GM23338 (cell line): ENCODE measurements at regions not wholly inside any gene's neighbourhood (a gene's known extent, or its start where the extent isn't known, plus 50 kb on each side); places are given as distances from the start of the nearest gene placed in this dataset.

ENCODE experiments used
- ATAC-seq: fragments of 200-7000 bp; cut with Tn5 transposase; 3 replicates; pipeline ENCODE4 v1.9.1; 2020
- DNase-seq: peaks from one replicate; pipeline ENCODE4 v3.0.0-alpha.2; 2015; ENCODE audit warnings: low spot score
- H2AFZ ChIP-seq: fragments of 200-600 bp; sonication (generic); 2 replicates; pipeline ENCODE4 v1.8.0; 2016; ENCODE audit warnings: antibody characterized with exemption, mild to moderate bottlenecking, moderate library complexity
- H3F3A ChIP-seq: fragments of 200-600 bp; sonication (generic); replicated peaks from 2 replicates; pipeline ENCODE4 v1.8.0; 2017; ENCODE audit warnings: antibody characterized with exemption, mixed run types, low read depth
- H3K27ac ChIP-seq: fragments of 200-600 bp; sonication (generic); 2 replicates; pipeline ENCODE4 v1.6.1; 2016; ENCODE audit warnings: low read depth
- H3K27me3 ChIP-seq: fragments of 200-600 bp; sonication (generic); 2 replicates; pipeline ENCODE4 v1.8.0; 2016; ENCODE audit warnings: mild to moderate bottlenecking, mixed run types, moderate library complexity; ENCODE audit not compliant: insufficient read depth
- H3K36me3 ChIP-seq: fragments of 200-600 bp; sonication (generic); 2 replicates; pipeline ENCODE4 v1.8.0; 2016; ENCODE audit warnings: mild to moderate bottlenecking; ENCODE audit not compliant: insufficient read depth
- H3K4me1 ChIP-seq: fragments of 200-600 bp; sonication (generic); 2 replicates; pipeline ENCODE4 v1.8.0; 2016; ENCODE audit warnings: mild to moderate bottlenecking, moderate library complexity; ENCODE audit not compliant: insufficient read depth
- H3K4me2 ChIP-seq: fragments of 200-600 bp; sonication (generic); 2 replicates; pipeline ENCODE4 v1.7.1; 2017; ENCODE audit warnings: mixed run types
- H3K4me3 ChIP-seq: fragments of 200-600 bp; sonication (generic); 2 replicates; pipeline ENCODE4 v1.6.1; 2016; ENCODE audit warnings: mixed run types
- H3K79me2 ChIP-seq: fragments of 200-600 bp; sonication (generic); replicated peaks from 2 replicates; pipeline ENCODE4 v1.8.0; 2017; ENCODE audit warnings: mild to moderate bottlenecking; ENCODE audit not compliant: insufficient read depth
- H3K9me2 ChIP-seq: fragments of 200-600 bp; sonication (generic); 2 replicates; pipeline ENCODE4 v1.8.0; 2017; ENCODE audit not compliant: insufficient read depth
- H4K20me1 ChIP-seq: fragments of 200-600 bp; sonication (generic); replicated peaks from 2 replicates; pipeline ENCODE4 v1.8.0; 2017; ENCODE audit warnings: mild to moderate bottlenecking; ENCODE audit not compliant: insufficient read depth
- H3K27ac Mint-ChIP-seq: 2 replicates; pipeline ENCODE4 v1.8.0; 2020; ENCODE audit warnings: inconsistent platforms, mild to moderate bottlenecking, moderate library complexity, mixed read lengths
- H3K27me3 Mint-ChIP-seq: 3 replicates; pipeline ENCODE4 v1.8.0; 2022; ENCODE audit warnings: low read depth, mild to moderate bottlenecking, moderate library complexity, mixed read lengths, inconsistent platforms; ENCODE audit not compliant: insufficient read depth, poor library complexity
- H3K36me3 Mint-ChIP-seq: 3 replicates; pipeline ENCODE4 v1.8.0; 2021; ENCODE audit warnings: low read depth, mild to moderate bottlenecking, inconsistent platforms, moderate library complexity, mixed read lengths
- H3K4me1 Mint-ChIP-seq: 3 replicates; pipeline ENCODE4 v1.8.0; 2020; ENCODE audit warnings: mild to moderate bottlenecking, inconsistent platforms, mixed read lengths
- H3K4me3 Mint-ChIP-seq: 3 replicates; pipeline ENCODE4 v1.8.0; 2021; ENCODE audit warnings: moderate library complexity, mild to moderate bottlenecking, inconsistent platforms, mixed read lengths
- H3K9me3 Mint-ChIP-seq: 3 replicates; pipeline ENCODE4 v1.8.0; 2020; ENCODE audit warnings: moderate library complexity, mild to moderate bottlenecking, inconsistent platforms, mixed read lengths
- STAT1 ChIP-seq: IDR thresholded peaks from one replicate; pipeline ENCODE4 v1.6.1; 2016; ENCODE audit warnings: antibody characterized with exemption; ENCODE audit not compliant: unreplicated experiment
- TF ChIP-seq, protein P1 (sequence below), 2 experiments: fragments of 200-600 bp in 1 of 2; sonication (generic) in 1 of 2; conservative IDR thresholded peaks; 2 replicates each; pipeline versions ENCODE4 v1.5.1 to v1.6.1; 2016 to 2017; ENCODE audit warnings: antibody characterized with exemption in 2 of 2, low read depth in 2 of 2, mild to moderate bottlenecking in 2 of 2, moderate library complexity in 1 of 2
- TF ChIP-seq, protein P2 (sequence below): IDR thresholded peaks from one replicate; pipeline ENCODE4 v1.6.1; 2018; ENCODE audit warnings: antibody characterized with exemption; ENCODE audit not compliant: unreplicated experiment
- TF ChIP-seq, protein P3 (sequence below): fragments of 250-450 bp; sonication (Bioruptor Pico); IDR thresholded peaks from 2 replicates; pipeline ENCODE4 v1.5.0; 2020; ENCODE audit warnings: mild to moderate bottlenecking, moderate library complexity

DNA sequence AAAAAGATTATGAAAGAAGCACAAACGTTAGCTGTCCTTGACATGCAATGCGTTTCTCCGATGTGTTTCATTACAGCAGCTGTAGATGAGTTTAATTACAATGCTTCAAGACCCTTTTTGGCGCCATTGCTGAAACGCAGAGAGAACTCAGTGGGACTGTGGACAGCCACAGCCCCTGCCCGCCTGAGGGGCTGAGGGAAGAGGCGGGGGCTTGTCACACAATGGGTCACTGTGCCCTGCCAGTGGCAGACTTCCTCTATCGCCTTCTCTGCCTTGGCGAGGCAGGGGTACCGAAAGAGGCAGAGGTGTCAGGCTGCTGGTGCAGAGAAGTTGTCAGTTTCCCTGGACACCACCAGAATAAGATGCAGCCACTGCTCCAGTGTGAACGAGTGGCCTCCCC lies 252.0 kb downstream of the NR2F2 start:
- no peak overlapping the region for H2AFZ ChIP-seq
- H4K20me1 ChIP-seq, result no peaks in the 10 kb centered on the region
- no peak overlapping the region for H3K27ac ChIP-seq
- H3F3A ChIP-seq, result no peaks in the 10 kb centered on the region
- H3K79me2 ChIP-seq, result no peaks in the 10 kb centered on the region
- H3K9me3 Mint-ChIP-seq, result no peaks in the 10 kb centered on the region
- H3K27me3 ChIP-seq, result no peaks in the 10 kb centered on the region
- H3K36me3 ChIP-seq, result no peaks in the 10 kb centered on the region
- H3K4me1 Mint-ChIP-seq, result peaks cover 33% of the 10 kb centered on the region
- H3K27ac Mint-ChIP-seq, result no peak overlapping the region
- TF ChIP-seq, protein P1, sequence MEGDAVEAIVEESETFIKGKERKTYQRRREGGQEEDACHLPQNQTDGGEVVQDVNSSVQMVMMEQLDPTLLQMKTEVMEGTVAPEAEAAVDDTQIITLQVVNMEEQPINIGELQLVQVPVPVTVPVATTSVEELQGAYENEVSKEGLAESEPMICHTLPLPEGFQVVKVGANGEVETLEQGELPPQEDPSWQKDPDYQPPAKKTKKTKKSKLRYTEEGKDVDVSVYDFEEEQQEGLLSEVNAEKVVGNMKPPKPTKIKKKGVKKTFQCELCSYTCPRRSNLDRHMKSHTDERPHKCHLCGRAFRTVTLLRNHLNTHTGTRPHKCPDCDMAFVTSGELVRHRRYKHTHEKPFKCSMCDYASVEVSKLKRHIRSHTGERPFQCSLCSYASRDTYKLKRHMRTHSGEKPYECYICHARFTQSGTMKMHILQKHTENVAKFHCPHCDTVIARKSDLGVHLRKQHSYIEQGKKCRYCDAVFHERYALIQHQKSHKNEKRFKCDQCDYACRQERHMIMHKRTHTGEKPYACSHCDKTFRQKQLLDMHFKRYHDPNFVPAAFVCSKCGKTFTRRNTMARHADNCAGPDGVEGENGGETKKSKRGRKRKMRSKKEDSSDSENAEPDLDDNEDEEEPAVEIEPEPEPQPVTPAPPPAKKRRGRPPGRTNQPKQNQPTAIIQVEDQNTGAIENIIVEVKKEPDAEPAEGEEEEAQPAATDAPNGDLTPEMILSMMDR (conservative IDR thresholded peaks at IDR 0.05; ENCODE audit: low read depth in 2 of 2), result no peak
- TF ChIP-seq, protein P2, sequence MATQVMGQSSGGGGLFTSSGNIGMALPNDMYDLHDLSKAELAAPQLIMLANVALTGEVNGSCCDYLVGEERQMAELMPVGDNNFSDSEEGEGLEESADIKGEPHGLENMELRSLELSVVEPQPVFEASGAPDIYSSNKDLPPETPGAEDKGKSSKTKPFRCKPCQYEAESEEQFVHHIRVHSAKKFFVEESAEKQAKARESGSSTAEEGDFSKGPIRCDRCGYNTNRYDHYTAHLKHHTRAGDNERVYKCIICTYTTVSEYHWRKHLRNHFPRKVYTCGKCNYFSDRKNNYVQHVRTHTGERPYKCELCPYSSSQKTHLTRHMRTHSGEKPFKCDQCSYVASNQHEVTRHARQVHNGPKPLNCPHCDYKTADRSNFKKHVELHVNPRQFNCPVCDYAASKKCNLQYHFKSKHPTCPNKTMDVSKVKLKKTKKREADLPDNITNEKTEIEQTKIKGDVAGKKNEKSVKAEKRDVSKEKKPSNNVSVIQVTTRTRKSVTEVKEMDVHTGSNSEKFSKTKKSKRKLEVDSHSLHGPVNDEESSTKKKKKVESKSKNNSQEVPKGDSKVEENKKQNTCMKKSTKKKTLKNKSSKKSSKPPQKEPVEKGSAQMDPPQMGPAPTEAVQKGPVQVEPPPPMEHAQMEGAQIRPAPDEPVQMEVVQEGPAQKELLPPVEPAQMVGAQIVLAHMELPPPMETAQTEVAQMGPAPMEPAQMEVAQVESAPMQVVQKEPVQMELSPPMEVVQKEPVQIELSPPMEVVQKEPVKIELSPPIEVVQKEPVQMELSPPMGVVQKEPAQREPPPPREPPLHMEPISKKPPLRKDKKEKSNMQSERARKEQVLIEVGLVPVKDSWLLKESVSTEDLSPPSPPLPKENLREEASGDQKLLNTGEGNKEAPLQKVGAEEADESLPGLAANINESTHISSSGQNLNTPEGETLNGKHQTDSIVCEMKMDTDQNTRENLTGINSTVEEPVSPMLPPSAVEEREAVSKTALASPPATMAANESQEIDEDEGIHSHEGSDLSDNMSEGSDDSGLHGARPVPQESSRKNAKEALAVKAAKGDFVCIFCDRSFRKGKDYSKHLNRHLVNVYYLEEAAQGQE, result no peak
- TF ChIP-seq STAT1, result no peak
- no peaks in the 10 kb centered on the region for H3K9me2 ChIP-seq
- H3K4me1 ChIP-seq, result peaks cover 39% of the 10 kb centered on the region
- no peaks in the 10 kb centered on the region for H3K36me3 Mint-ChIP-seq
- H3K4me2 ChIP-seq, result no peak overlapping the region
- H3K4me3 Mint-ChIP-seq, result no peak overlapping the region
- DNase-seq (no peak), ATAC-seq (no peak)
- H3K4me3 ChIP-seq, result no peak overlapping the region
- H3K27me3 Mint-ChIP-seq, result no peaks in the 10 kb centered on the region

DNA sequence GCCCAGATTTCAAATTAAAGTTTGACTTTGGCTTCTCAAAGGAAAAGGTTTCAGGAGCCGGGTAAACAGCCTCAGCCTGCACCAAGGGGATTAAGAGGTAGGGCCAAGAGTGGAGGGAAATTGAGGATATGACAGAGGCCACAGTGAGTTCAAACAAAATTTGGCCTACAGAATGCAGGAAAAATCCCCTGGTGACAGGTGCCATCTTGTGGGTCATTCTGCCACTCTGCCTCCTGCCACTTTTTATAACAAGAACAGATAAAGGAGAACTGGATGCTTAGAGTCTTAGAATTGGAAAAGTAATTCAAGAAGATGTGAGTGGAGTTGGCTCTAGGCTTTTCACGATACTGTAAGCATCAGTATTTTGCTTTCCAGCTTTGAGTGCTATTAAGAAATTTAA lies 253.2 kb downstream of the NR2F2 start:
- Histone ChIP-seq H3K36me3 (no peaks in the 10 kb centered on the region), H3F3A (no peaks in the 10 kb centered on the region), H3K79me2 (no peaks in the 10 kb centered on the region), H4K20me1 (no peaks in the 10 kb centered on the region), H3K4me1 (peaks cover 51% of the 10 kb centered on the region), H3K27me3 (no peaks in the 10 kb centered on the region), H3K9me2 (no peaks in the 10 kb centered on the region), H2AFZ (no peak overlapping the region), H3K4me2 (no peak overlapping the region), H3K4me3 (no peak overlapping the region), H3K27ac (no peak overlapping the region)
- no peak for DNase-seq
- H3K4me3 Mint-ChIP-seq, result no peak overlapping the region
- peaks cover 43% of the 10 kb centered on the region for H3K4me1 Mint-ChIP-seq
- no peaks in the 10 kb centered on the region for H3K27me3 Mint-ChIP-seq
- H3K27ac Mint-ChIP-seq, result no peak overlapping the region
- no peaks in the 10 kb centered on the region for H3K9me3 Mint-ChIP-seq
- no peaks in the 10 kb centered on the region for H3K36me3 Mint-ChIP-seq
- ATAC-seq, result no peak
- TF ChIP-seq, protein P3, sequence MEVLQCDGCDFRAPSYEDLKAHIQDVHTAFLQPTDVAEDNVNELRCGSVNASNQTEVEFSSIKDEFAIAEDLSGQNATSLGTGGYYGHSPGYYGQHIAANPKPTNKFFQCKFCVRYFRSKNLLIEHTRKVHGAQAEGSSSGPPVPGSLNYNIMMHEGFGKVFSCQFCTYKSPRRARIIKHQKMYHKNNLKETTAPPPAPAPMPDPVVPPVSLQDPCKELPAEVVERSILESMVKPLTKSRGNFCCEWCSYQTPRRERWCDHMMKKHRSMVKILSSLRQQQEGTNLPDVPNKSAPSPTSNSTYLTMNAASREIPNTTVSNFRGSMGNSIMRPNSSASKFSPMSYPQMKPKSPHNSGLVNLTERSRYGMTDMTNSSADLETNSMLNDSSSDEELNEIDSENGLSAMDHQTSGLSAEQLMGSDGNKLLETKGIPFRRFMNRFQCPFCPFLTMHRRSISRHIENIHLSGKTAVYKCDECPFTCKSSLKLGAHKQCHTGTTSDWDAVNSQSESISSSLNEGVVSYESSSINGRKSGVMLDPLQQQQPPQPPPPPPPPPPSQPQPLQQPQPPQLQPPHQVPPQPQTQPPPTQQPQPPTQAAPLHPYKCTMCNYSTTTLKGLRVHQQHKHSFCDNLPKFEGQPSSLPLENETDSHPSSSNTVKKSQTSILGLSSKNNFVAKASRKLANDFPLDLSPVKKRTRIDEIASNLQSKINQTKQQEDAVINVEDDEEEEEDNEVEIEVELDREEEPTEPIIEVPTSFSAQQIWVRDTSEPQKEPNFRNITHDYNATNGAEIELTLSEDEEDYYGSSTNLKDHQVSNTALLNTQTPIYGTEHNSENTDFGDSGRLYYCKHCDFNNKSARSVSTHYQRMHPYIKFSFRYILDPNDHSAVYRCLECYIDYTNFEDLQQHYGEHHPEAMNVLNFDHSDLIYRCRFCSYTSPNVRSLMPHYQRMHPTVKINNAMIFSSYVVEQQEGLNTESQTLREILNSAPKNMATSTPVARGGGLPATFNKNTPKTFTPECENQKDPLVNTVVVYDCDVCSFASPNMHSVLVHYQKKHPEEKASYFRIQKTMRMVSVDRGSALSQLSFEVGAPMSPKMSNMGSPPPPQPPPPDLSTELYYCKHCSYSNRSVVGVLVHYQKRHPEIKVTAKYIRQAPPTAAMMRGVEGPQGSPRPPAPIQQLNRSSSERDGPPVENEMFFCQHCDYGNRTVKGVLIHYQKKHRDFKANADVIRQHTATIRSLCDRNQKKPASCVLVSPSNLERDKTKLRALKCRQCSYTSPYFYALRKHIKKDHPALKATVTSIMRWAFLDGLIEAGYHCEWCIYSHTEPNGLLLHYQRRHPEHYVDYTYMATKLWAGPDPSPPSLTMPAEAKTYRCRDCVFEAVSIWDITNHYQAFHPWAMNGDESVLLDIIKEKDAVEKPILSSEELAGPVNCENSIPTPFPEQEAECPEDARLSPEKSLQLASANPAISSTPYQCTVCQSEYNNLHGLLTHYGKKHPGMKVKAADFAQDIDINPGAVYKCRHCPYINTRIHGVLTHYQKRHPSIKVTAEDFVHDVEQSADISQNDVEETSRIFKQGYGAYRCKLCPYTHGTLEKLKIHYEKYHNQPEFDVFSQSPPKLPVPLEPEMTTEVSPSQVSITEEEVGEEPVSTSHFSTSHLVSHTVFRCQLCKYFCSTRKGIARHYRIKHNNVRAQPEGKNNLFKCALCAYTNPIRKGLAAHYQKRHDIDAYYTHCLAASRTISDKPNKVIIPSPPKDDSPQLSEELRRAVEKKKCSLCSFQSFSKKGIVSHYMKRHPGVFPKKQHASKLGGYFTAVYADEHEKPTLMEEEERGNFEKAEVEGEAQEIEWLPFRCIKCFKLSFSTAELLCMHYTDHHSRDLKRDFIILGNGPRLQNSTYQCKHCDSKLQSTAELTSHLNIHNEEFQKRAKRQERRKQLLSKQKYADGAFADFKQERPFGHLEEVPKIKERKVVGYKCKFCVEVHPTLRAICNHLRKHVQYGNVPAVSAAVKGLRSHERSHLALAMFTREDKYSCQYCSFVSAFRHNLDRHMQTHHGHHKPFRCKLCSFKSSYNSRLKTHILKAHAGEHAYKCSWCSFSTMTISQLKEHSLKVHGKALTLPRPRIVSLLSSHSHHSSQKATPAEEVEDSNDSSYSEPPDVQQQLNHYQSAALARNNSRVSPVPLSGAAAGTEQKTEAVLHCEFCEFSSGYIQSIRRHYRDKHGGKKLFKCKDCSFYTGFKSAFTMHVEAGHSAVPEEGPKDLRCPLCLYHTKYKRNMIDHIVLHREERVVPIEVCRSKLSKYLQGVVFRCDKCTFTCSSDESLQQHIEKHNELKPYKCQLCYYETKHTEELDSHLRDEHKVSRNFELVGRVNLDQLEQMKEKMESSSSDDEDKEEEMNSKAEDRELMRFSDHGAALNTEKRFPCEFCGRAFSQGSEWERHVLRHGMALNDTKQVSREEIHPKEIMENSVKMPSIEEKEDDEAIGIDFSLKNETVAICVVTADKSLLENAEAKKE, result no peak
- TF ChIP-seq, protein P1 (conservative IDR thresholded peaks at IDR 0.05; ENCODE audit: low read depth in 2 of 2), result peak in 1 of 2 experiments; percentile 24; a peak in 1 of 4 replicates
